CD1c-positive myeloid dendritic cell (primary cell): ENCODE measurements at regions not wholly inside any gene's neighbourhood (a gene's known extent, or its start where the extent isn't known, plus 50 kb on each side); places are given as distances from the start of the nearest gene placed in this dataset.
"Not testable (repeated sequence)": the region's sequence is repeated elsewhere in the genome, so short reads cannot be mapped to it uniquely, and the experiment has no call there.

Source experiments
- DNase-seq: peaks from one replicate; pipeline ENCODE4 v3.0.0-alpha.2; 2016; ENCODE audit errors: extremely low spot score

- no peak for DNase-seq
Observed at GRCh38 chr4:175277816-175278215, 359.7 kb downstream of the ADAM29 start.

- no peak for DNase-seq
Observed at GRCh38 chr4:175280153-175280552, 362.0 kb downstream of the ADAM29 start.

GRCh38 chr4:175281894-175282293, 363.7 kb downstream of the ADAM29 start:
- DNase-seq, result no peak

- no peak for DNase-seq
Observed at GRCh38 chr4:175282407-175282806, 364.2 kb downstream of the ADAM29 start.

DNA sequence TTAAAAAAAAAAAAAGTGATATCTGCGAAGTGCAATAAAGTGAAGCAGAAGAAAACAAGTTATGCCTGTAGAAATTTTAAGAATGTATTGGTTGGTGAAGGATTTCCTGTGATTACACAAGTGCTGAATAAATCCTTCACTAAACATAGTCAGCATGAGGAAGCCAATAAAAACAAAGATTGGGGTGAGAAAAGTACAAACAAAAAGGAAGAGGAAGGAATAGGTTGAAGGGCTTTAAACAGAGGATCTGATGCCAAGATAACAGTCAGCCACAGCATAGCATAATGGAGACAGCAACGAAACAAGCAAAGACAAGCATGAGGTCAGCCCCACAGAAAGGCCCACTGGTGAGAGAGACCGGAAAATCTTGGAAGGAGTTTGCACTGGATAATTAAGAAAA, 372.2 kb downstream of the ADAM29 start:
- DNase-seq, result no peak

DNA sequence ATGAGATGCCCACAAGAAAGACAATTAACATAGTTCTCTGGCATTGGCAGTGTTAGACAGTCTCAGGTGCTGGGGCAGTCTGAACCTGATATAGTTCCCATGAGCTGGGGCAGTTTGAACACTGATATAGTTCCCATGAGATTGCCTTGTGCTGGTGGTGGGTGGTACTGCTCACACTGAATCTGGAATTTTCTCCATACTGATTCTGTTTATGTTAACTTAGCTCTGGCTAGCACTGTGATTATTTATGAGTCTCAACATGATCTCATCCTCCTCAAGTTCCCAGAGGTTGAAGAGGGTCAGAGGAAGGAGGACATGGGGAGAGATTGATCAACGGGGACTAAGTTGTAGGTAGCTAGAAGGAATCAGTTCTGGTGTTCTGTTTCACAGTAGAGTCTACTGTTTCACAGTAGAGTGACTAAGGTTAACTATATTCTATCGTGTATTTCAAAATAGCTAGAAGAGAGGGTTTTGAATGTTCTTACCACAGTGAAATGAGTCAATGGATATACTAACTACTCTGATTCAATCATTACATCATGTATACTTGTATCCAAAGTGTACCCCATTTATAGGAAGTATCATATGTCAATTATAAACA, 379.9 kb downstream of the ADAM29 start:
- DNase-seq, result no peak

GRCh38 chr4:175306436-175306835, 388.3 kb downstream of the ADAM29 start:
- no peak for DNase-seq

- DNase-seq, result no peak
Observed at GRCh38 chr4:175307326-175307725, 389.2 kb downstream of the ADAM29 start.

DNA sequence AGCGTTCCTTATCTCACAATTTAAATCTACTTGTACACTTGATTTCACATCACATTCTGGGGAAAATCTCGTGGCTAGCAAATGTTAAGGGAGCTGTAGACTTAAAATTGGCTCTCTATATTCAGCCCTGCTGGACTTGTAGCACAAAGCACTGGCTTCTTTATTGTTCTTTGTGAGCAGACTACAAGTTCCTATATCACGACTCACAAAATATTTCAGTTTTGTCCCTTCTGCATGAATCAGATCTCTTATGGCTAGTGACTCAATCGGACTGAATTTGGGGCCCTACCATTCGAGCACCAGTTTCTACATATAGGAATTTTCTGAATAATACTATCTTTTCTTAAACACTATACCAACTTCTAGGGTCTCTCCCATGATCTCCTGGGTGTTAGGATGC, 390.1 kb downstream of the ADAM29 start:
- no peak for DNase-seq

DNA sequence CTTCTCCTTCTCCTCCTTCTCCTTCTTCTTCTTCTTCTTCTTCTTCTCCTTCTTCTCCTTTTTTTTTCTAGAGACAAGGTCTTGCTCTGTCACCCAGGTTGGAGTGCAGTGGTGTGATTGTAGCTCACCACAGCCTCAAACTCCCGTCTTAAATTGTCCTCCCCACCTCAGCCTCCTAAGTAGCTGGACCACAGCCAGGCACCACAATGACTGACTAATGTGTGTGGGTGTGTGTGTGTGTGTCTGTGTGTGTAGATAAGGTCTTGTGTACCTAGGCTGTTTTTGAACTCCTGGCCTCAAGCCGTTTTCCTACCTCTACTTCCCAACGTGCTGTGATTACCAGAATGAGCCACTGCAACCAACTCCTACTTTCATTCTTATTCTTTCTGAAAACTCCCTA, 390.9 kb downstream of the ADAM29 start:
- no peak for DNase-seq

- DNase-seq, result no peak
Observed at GRCh38 chr4:175325230-175325629, 407.1 kb downstream of the ADAM29 start.

DNA sequence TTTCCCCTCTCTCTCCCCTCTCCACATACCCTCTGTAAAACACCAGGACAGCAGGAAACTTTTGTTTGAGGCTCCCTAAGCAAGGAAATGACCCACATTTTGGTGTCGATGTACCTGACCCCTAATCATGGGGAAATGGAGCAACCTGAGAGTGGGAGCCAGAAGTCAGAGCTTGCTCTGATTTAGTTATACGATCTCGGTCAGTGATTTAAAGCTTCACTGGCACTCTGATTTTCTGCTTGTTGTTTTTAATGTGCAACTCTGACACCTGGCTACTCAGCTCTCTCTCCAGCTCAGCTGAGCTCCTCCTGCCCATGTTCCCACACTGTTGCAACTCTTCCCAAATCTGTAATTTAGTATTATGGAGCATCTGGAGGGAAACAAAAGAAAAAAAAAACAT, 408.6 kb downstream of the ADAM29 start:
- no peak for DNase-seq

GRCh38 chr4:175330236-175330635, 412.1 kb downstream of the ADAM29 start:
- DNase-seq, result no peak

DNA sequence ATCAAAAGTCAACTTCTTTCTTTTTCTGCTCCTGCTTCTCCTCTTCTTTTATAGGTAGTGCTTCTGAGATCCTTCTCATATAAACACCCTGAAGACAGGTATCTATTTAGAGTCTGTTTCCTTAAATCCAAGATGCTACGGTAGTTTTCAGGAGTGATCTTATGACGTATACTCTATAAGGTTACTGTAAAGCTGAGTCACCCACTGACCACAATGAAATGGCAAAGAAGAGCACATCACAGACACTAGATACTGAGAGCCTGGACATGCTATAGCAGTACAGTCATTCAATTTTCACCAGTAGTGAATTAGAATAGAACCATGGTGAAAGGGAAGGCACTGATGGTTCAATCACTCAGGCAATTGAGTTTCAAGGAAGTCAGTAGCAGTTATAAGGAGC, 412.5 kb downstream of the ADAM29 start:
- DNase-seq, result no peak

DNA sequence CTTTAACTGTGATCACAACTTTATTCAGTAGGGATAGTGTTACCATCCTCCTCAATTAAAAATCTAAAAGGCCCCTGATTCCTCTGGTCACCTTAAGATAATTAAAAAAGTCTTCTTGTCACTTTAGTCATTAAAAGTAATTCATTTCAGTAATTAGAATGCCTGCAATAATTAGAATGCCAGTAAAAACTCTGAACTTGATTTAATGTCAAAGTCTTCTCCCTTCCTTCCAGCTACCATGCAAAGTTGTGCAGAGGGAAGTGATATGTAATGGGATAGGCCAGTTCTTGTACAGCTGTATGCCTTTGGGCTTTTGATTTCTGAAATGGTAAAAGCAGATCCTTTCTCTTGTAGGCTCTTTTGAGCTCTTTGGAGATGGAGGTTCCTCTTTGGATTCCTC, 417.2 kb downstream of the ADAM29 start:
- DNase-seq, result no peak

- not testable (repeated sequence) for DNase-seq
Observed at GRCh38 chr4:175336570-175336969, 418.4 kb downstream of the ADAM29 start.

DNA sequence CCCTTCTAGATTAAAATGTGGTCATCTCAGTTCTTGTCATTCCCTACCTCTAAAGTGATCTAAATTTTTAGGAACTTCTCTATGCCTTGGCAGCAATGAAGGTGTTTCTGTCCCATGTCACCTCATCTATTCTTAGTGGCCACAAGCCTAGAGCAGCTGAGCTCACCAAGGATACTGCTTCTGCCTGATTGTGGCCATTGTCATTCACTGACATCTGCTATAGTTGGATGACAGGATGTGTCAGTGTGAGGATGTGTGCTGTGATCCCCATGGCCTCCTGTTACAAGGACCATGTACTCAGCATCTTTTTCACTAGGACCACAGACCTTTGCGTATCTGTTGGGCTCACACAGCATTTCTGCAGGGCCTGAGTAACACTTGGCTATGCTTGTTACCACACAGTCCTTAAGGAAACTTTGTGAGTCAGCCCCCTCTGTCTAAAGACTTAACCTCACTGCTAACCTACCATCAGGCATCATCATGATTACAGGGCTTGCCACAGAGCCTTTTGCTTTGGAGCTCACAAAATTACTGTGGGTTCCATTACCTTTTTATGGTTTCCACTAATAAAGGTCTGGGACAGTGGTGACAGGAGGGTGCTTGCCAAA, 421.0 kb downstream of the ADAM29 start:
- no peak for DNase-seq

GRCh38 chr4:175341203-175341755, 423.1 kb downstream of the ADAM29 start:
- no peak for DNase-seq

GRCh38 chr4:175346376-175346775, 428.2 kb downstream of the ADAM29 start:
- no peak for DNase-seq

DNA sequence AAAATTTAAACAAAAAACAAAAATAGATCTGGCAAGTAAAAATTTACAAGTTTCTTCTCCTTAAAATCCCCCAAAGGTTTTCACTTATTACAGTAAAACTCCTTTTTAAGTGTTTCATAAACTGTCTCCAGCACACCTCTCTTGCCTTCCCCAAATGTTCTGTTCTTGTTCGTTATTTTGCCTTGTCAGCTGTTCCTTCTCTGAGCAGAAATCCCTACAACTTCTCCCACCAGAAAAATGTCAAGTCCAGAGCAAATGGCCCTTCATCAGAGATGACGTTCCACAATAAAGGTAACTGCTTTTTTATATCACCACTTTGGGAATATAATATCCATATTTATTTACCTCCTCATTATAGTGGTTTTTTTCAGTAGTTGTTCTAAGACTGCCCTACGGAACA, 432.1 kb downstream of the ADAM29 start:
- no peak for DNase-seq

GRCh38 chr4:175351473-175351872, 433.3 kb downstream of the ADAM29 start:
- DNase-seq, result no peak

DNA sequence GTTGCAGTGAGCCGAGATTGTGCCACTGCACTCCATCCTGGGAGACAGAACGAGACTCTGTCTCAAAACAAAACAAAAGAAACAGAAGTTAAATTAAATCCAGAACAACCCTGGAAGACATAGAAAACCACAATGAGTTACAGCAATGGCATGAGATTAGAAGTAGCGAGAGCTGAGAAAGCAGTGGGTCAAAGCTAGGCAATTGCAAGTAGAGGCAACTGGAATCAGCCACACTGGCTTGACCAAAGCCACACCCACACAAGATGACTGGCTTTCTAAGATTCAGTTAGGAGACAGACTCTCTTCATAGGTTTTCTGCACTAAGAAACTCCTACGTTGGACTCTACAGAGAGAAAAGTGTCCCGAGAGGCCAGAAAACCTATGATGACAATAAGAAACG, 443.0 kb downstream of the GPM6A start:
- DNase-seq, result no peak

DNA sequence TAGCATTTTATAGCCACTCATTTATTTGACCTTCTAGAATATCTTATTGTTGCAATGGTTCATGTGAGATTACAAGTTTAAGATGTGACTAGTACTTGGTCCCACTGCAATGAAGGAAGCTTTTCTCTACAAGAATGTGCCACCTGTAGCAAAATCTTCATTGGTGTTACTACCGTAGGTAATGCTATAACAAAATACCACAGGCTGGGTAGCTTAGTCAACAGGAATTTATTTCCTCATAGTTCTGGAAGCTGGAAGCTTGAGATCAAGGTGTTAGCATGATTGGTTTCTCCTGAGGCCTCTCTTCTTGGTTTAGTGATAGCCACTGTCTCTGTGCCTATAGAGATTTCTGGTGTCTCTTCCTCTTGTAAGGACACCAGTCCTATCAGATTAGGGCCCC, 441.0 kb downstream of the GPM6A start:
- DNase-seq, result no peak

DNA sequence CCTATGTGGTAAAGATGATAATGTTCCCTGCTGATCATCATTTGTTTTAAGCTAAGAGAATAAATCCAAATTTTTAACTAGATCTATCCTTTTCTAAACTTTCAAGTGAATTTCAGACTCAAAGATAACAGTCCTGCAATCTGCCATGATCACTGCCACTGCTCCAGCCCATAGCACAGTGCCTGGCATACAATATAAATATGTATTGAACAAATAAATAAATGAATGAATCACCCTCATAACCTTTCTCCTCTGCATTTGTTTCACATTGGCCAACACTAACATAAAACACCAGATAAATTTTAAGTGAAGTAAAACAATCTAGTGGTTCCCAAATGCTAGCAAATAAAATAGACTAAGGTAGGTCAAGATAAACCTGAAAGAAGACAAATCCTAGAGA, 439.0 kb downstream of the GPM6A start:
- no peak for DNase-seq
